HK-2 (cell line): ENCODE measurements at regions not wholly inside any gene's neighbourhood (a gene's known extent, or its start where the extent isn't known, plus 50 kb on each side); places are given as distances from the start of the nearest gene placed in this dataset.
"Not testable (repeated sequence)": the region's sequence is repeated elsewhere in the genome, so short reads cannot be mapped to it uniquely, and the experiment has no call there.

ENCODE experiments used
- DNase-seq: peaks from one replicate; pipeline ENCODE4 v3.0.0-alpha.2; 2018; ENCODE audit not compliant: unreplicated experiment

- DNase-seq = no peak
Measured at GRCh38 chr15:38128341-38128781, 124.3 kb upstream of the SPRED1 start.

- DNase-seq = no peak
Measured at GRCh38 chr15:38128921-38129320, 123.7 kb upstream of the SPRED1 start.

DNA sequence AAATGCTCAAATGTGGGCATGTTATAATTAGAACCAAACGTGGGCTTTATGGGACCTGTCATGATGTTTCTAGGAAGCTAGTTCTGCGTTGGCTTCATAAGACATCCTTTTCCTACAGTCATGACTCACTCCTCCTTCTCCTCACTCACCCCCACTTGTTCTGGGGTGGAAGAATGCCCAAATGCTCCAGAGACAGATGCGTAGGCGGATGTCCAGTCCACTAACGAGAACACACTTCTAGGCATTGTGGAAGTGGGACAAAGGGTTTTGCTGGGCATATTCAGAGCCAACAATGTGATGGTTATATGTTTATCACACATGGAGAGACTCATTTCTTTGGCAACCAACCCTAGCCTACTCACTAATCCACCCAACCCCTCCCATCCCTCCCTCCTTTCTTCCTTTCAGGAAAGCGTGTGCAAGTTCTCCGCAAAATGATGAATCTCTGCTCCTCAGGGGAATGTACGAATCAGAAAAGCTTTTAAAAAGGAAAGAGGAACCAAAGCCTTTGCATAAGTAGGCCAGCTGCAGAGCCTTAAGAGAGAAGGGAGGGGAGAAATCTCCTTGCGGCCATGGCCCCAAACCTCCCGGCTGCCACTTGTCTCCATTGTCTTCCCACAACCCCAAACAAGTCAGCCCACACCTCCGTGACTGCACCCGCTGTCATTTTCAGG lies 123.0 kb upstream of the SPRED1 start:
- peak; percentile 27 for DNase-seq

DNA sequence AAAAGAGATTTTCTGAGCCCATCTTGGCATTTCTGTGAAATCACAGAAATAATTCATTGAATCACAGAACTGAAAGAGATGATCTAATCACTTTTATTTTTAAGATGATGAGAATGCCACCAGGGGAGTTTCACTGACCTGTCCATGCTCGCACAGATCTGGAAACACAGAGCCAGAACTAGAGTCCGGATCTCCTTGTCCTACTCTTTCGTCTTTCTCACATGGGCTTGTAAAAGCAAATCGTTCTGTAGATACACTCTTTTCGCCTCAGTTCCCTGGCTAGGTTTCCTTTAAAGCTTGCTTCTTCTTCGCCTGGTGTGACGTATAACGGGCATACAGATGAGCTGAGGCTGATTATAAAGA lies 122.5 kb upstream of the SPRED1 start:
- DNase-seq = no peak

DNA sequence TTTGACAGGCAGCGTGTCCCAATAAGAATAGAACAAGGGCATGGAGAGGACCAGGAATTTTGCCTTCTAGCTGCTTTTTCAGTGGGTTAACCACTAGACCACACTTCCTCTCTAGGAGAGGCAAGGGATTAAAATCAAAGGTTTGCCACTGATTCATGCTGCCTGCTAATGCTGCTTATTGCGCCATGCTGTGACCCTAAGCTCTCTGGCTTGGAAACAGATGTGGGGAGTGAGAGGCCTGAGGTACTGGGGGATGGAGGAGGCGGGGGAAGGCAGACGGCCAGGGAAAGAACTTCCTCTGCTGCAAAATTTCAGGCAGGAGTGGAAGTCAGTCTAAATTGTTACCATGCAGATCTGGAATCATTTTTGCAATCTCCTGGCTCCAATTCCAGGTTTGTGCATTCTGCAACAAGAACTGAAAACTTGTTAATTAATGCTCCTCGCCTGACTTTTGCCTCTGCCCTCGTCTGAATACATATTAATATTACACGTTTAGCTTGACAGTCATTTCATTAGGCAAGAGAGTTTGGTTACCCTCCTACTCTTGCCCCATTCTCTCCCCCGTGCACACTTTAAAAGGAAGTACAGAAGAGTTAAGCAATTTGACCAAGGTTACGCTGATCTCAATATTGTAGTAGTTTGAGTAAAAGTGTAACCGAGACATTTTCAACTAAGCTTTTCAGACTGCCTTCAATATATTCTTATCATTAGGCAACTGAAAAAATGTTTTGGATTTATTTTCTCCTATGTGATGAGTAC lies 121.7 kb upstream of the SPRED1 start:
- DNase-seq = peak; percentile 27

- DNase-seq = no peak
Measured at GRCh38 chr15:38134252-38134651, 118.4 kb upstream of the SPRED1 start.

- DNase-seq = not testable (repeated sequence)
Measured at GRCh38 chr15:38142195-38142594, 110.4 kb upstream of the SPRED1 start.

GRCh38 chr15:38144921-38145320 lies 107.7 kb upstream of the SPRED1 start:
- no peak for DNase-seq

- DNase-seq = no peak
Measured at GRCh38 chr15:38145651-38146111, 107.0 kb upstream of the SPRED1 start.

- no peak for DNase-seq
Measured at GRCh38 chr15:38147246-38147645, 105.4 kb upstream of the SPRED1 start.

DNA sequence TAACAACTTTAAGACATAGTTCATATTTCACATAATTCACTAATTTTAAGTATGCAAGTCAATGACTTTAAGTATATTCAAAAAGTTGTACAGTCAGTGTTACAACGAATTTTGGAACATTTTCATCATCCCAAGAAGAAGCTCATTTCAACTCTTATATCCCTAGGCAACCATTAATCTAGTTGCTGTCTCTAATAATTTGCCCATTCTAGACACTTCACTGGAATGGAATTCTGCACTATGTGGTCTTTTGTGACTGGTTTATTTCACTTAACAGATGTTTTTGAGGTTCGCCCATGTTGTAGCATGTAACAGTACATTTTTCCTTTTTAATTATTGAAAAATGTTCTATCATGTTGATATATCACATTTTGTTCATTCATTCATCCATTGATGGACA lies 104.2 kb upstream of the SPRED1 start:
- DNase-seq = no peak

DNA sequence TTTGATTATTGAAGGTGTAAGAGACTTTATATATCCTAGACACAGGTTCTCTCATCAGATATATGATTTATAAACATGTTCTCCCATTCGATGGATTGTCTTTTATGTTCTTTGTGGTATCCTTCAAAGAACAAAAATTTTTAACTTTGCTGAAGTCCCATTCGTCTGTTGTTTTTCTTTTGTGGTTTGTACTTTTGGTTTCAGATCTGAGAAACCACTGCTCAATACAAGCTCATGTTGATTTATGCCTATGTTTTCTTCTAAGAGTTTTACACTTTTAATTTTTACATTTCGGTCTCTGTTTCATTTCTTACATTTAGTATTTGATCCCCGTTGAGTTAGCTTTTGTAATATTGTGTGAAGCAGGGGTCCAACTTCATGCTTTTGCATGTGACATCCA lies 103.3 kb upstream of the SPRED1 start:
- DNase-seq = no peak

DNA sequence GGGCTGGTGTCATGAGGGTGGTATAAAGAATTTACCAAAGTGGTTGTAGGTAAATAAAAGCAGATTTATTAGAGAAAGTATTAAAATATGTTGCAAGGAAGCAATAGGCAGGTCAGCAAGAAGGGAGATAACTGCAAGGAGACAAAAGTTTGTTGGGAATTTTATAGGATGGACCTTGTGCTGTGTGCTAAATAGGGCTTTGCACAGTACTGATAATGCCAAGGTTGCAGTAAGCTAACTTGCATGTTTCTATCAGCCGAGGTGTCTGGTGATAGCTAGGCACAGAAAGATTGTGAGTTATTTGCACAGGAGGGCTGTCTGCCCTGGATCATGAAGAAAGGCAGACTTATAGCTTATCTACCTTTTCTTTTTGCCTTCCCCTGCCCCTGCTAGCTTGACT lies 102.5 kb upstream of the SPRED1 start:
- DNase-seq = no peak

DNA sequence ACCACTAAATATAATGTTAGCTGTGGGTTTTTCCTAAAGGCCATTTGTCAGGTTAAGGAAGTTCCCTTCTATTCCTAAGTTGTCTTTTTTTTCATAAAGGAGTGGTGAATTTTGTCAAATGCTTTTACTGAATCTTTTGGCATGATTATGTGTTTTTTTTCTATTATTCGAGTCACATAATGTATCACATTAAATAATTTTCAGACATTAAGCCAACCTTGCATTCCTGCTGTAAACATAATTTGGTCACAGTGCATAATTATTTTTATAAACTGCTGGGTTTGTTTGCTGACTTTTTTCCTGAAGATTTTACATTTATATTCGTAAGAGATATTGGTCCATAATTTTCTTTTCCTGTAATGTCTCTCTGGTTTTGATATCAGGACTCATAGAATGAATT lies 101.8 kb upstream of the SPRED1 start:
- no peak for DNase-seq

DNA sequence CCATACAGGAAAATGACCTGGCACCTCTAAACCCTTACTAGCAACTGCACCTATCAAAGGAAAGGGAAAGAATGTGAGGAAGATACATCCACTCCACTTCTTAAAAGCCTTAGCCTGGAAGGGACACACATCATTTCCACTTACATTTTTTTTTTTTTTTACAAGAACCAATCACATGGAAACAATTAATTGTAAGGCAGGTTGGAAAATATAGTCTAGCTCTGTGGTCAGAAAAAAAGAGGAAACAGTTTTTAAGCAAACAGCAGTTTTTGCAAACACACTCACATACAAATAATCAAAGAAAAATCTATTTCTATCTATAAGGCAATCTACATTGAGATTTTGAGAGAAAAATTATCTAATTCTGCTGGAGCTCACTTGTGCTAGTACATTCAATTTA lies 98.9 kb upstream of the SPRED1 start:
- no peak for DNase-seq

GRCh38 chr15:38154255-38154654 lies 98.4 kb upstream of the SPRED1 start:
- DNase-seq = no peak

DNA sequence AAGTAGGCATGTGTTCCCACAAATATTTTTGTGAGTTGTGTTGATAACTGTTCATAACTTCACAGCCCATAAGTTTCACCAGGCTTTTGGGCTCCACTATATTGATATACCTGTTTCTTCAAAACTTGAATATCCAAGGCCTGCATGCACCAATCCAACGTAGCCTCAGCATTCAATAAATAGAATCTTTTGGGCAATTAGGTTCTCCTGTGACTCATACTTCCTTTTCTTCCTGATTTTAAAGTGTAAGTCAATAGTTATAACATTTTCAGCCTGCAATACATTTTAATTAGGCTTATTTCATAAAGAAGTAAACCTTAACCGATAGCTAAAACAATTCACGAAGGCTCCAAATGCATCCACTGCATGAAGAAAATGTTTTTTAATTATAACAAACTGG lies 97.8 kb upstream of the SPRED1 start:
- DNase-seq = no peak

DNA sequence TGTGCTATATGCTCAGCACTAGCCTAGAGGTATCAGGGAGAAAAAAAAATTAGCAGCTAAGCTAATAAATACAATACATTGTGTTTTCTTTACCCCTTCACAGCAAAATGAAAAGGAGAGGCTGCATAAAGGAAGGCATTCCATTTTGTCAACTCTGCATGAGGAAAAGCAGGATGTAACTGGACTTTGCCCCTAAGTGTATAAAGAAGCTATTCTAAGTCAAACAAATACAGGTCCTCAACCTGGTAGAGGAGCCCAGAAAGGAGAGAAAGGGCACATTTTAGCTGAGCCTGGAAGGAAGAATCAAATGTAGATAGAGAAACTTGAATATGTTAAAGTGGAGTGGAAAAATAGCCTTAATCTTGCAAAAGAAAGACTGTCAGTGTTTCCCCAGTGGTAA lies 89.0 kb upstream of the SPRED1 start:
- no peak for DNase-seq

DNA sequence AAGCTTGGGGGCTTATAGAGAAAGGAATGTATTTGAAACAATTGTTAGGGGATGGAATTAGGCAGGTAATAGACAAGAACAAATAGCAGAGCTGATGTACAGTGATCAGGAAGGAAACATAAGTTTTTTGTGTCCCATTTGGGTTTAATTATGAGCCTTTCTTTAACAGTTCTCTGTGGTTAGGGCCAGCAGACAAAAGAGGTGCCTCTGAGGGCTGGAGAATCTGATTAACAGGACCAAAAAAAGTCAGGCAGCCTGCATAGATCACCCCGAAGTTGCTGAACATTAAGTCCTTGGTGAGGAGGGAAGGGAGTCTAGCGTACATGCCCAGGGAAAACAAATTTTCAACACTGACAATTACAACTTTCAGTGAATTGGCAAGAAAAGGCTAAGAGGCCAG lies 88.6 kb upstream of the SPRED1 start:
- DNase-seq = no peak

DNA sequence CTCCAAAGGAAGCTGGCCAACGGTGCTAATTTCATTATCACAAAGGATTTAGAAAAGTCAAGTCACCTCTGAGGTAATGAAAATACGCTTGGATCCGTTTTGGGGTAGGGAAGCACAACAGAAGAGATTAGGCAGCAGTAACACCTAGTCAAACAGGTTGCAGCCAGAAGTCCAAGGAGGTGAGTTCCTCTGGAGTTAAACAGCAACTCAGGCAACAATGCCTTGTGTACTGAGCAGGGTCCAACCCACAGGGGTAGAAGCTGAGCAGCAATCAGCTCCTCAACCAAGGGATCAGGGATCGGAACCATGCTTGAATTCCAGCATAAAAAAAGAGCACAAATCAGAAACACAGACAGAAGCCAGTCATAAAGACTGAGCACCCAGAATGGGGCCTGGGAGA lies 88.1 kb upstream of the SPRED1 start:
- no peak for DNase-seq

DNA sequence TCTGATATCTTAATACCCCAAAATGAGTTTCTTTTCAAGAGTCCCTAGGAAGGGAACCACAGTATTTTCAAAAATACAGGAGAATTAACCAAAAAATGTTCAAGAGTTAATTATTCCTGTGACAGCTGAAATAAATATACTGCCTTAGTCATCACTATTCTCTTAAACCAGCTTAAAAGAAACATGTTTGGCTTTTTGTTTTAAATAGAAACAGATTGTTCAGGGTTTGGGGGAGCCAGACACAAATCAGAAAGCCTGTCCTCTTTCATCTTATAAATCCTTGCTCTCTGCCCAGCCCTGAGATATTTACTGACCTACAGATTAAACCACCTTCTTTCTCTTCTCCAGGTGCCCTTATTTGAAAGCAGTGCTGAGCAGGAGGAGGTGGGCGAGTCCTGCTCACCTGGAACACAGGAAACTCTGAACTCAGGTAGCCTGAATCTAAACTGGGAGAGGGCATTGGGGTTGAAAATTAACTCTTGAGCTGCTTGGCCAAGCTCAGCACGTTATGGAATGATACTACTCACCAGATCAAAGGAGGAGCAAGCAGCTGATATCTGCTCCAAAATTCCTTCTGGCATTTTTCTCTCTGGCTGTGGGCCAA lies 84.1 kb upstream of the SPRED1 start:
- no peak for DNase-seq

GRCh38 chr15:38171973-38172372 lies 80.7 kb upstream of the SPRED1 start:
- DNase-seq = no peak

DNA sequence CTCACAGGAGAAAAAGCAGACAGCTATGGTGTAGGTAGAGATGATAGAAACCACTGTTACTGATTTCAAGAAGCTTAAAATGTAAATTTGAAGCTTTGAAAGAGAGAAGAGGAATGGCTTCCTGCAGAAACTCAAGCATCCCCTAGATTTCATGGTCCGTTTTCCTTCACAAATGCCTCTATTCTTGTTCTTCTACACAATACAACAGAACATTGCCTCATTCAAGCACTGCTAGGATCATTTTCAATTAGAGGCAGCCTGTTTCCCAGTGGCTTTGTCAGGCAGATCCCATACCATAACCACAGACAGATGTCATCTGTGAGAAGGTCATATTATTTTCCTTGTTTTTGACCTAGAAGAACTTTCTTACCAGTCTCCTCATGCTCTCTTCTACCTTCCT lies 77.9 kb upstream of the SPRED1 start:
- no peak for DNase-seq
